AG09309 (cell line): ENCODE measurements at regions not wholly inside any gene's neighbourhood (a gene's known extent, or its start where the extent isn't known, plus 50 kb on each side); places are given as distances from the start of the nearest gene placed in this dataset.

ENCODE experiments used
- DNase-seq: peaks from one replicate; pipeline ENCODE4 v3.0.0-alpha.2; 2010; ENCODE audit warnings: low read depth
- H3K4me3 ChIP-seq: 2 replicates; pipeline ENCODE4 v1.5.1; 2011; ENCODE audit warnings: mild to moderate bottlenecking, low read depth, low read length, moderate library complexity; ENCODE audit not compliant: control insufficient read depth
- TF ChIP-seq, protein P1 (sequence below): IDR thresholded peaks from 2 replicates; pipeline ENCODE4 v1.5.1; 2011; ENCODE audit warnings: mild to moderate bottlenecking, low read depth, low read length, inconsistent platforms; ENCODE audit not compliant: insufficient read depth, control insufficient read depth; ENCODE audit errors: missing control alignments

DNA sequence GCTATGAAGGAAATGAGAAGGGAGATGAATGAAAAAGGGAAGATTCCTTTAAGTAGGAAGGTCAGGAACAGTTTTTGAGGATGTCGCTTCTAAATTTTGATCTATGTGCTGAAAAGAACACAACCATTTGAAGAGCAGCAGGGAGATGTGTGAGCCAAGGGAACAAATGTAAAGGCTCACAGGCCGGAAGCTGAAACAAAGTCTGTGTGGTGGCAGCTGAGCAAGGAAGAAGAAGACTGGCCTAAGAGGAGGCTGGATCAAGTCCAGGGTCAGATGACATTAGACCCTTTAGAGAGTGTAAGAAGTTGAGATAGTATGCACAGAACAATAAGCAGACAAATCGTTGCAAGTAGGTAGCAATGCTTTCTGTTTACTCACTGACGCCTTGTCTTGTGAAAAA lies 1631.4 kb upstream of the TENM4 start:
- no peak for DNase-seq
- H3K4me3 ChIP-seq: no peak overlapping the region
- TF ChIP-seq, protein P1, sequence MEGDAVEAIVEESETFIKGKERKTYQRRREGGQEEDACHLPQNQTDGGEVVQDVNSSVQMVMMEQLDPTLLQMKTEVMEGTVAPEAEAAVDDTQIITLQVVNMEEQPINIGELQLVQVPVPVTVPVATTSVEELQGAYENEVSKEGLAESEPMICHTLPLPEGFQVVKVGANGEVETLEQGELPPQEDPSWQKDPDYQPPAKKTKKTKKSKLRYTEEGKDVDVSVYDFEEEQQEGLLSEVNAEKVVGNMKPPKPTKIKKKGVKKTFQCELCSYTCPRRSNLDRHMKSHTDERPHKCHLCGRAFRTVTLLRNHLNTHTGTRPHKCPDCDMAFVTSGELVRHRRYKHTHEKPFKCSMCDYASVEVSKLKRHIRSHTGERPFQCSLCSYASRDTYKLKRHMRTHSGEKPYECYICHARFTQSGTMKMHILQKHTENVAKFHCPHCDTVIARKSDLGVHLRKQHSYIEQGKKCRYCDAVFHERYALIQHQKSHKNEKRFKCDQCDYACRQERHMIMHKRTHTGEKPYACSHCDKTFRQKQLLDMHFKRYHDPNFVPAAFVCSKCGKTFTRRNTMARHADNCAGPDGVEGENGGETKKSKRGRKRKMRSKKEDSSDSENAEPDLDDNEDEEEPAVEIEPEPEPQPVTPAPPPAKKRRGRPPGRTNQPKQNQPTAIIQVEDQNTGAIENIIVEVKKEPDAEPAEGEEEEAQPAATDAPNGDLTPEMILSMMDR: no peak

DNA sequence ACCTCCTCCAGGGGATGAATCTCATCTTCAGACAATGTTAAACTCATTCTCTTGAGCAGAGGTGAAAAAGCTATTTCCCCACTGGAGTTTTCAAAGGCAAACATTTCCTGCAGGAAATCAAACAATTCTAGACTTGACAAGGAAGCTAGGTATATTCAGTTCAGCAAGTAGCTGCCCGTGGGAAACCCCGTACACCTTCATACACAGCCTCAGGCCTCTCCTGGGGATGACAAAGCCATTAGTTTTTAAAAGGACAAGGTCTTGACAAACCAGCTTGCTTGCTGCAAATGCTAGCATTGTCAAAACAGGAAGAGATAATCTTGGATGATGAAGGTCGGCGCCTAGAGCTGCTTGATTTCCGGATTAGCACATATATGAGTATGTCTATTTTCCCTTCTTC lies 1630.8 kb upstream of the TENM4 start:
- DNase-seq: no peak
- TF ChIP-seq, protein P1: no peak

DNA sequence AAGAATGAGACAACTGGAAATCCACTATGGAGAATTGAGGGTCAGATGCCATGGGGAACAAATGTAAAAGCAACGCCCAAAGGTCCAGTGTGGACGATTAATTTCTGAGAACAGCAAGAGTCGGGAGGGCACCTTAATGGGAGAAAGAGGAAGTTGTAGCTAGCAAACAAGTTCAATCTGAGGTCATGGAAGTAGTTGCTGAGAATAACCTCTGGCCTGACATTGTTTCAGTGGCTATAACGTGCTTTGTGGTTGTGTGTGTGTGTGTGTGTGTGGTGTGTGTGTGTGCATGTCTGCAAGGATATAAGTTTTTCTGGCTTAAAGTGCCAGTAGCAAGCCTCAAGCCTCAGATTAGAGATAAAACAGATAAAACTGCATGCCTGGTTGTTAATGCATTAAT lies 1630.1 kb upstream of the TENM4 start:
- no peak for DNase-seq
- TF ChIP-seq, protein P1: no peak
- H3K4me3 ChIP-seq: no peak overlapping the region

More for the DNA sequence above, 1630.8 kb upstream of the TENM4 start:
- H3K4me3 ChIP-seq: no peak overlapping the region

DNA sequence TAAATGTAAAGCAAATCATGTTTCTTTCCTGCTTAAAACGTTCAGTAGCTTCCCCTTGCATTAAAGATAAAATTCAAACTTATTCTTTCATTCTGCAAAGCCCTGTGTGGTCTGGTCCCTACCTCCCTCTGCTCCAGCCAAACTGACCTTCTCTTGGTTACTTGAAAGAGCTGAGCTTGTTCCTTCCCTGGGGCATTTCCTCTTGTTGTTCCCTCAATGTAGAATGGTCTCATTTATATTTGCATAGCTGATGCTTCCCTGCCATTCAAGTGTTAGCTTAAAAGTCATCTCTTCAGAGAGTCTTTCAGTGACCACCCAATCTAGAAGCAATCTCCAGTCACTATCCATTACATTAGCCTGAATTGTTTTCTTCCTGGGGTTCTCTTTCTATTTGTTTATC lies 1618.5 kb upstream of the TENM4 start:
- no peak for DNase-seq
- no peak overlapping the region for H3K4me3 ChIP-seq
- TF ChIP-seq, protein P1: no peak

DNA sequence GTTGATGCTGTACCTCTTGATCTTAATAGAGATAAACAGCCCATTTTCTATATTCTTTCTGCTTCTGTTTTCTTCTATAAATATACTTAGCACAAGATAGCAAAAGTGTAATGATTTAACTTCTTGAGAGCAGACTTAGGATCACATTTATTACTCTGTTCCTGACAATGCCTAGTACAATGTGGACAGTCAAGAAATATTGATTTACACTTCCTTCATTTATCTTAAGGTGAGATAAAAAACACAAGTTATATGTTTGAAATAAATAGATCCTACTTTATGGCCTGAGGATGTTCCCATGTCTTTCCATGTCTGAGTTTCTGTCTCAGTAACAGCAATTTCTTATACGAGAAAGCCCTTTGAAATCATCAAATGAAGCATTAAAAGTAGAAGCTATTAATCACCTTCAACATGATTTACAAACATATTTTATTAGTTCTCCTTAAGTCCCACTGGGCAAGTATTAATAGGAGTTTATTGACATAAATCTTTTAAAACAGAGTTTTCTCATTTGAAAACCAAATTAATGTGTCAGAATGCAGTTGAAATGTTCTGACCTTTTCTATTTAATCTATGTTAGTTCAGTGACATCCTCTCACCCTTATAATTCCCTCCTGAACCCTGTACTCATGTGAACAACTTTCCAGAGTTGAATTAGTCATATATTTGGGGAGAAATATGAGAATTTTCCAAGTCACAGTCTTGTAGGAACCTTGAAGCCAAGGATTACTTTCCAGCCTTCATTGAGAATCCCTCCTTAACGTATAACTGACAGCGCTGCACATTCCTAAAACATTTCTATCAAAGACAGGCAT lies 1611.7 kb upstream of the TENM4 start:
- no peak for DNase-seq
- TF ChIP-seq, protein P1: no peak
- H3K4me3 ChIP-seq: no peak overlapping the region

DNA sequence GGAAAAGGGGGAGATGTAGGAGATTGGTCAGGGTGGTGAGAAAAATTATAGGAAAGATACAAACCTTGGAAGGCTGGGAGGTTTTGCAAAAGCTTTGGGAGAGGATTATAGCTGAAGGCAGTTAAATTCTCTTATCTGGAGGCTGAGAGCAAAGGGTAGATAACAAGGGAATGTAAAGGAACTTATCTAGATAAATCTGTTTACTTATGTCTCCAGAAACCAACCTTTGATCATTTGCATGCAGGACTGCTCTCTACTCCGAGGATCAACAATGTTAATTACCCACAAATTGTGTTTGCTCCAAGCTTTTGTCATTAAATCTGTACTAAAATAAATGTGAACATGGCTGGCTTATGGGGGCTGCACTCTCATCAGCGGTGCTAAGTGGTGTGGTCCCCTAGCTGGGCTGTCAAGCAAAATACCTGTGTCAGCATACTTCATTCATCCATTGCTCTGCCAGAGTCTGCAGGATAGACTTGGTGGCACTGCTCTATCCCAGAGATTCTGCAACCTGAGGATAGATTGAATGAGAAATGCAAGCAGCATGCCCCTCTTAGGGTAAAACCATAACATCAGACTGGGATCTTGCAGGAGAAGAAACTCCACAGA lies 1599.2 kb upstream of the TENM4 start:
- no peak overlapping the region for H3K4me3 ChIP-seq
- DNase-seq: no peak
- TF ChIP-seq, protein P1: no peak
